ENCODE measurements at regions not wholly inside any gene's neighbourhood (a gene's known extent, or its start where the extent isn't known, plus 50 kb on each side); places are given as distances from the start of the nearest gene placed in this dataset.

DNA sequence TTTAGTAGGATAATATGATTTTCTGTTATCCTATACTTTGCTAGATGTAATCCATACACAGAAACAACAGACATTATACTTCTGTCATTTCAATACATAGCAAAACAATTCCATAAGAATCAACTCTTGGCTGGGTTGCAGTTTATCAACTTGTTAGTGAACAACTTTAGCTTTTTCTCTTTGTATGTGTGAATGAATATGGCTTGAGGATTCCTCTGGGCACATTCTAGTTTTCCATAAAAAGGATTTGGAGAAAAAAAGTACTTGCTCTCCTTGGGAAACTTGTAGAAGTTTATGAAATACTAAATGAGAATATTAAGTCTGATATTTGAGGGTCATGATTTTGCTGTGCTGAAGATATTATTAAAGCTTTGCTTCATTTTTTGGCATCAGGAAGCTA, 210.7 kb upstream of the GIMD1 start (continued):
- TF ChIP-seq, protein P1, sequence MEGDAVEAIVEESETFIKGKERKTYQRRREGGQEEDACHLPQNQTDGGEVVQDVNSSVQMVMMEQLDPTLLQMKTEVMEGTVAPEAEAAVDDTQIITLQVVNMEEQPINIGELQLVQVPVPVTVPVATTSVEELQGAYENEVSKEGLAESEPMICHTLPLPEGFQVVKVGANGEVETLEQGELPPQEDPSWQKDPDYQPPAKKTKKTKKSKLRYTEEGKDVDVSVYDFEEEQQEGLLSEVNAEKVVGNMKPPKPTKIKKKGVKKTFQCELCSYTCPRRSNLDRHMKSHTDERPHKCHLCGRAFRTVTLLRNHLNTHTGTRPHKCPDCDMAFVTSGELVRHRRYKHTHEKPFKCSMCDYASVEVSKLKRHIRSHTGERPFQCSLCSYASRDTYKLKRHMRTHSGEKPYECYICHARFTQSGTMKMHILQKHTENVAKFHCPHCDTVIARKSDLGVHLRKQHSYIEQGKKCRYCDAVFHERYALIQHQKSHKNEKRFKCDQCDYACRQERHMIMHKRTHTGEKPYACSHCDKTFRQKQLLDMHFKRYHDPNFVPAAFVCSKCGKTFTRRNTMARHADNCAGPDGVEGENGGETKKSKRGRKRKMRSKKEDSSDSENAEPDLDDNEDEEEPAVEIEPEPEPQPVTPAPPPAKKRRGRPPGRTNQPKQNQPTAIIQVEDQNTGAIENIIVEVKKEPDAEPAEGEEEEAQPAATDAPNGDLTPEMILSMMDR (conservative IDR thresholded peaks at IDR 0.05; ENCODE audit: low read depth in 2 of 2): no peak
- no peak for TF ChIP-seq ZNF331 (CRISPR knock-in tag; IDR thresholded peaks at IDR 0.05; ENCODE audit: low read depth)
- TF ChIP-seq STAT1 (IDR thresholded peaks at IDR 0.05; ENCODE audit: unreplicated experiment): no peak
- no peak for TF ChIP-seq NANOG (IDR thresholded peaks at IDR 0.05; ENCODE audit: borderline replicate concordance)

GRCh38 chr4:106569146-106570031, 200.8 kb upstream of the GIMD1 start:
- Mint-ChIP-seq H3K27me3 (ENCODE audit: insufficient read depth, low read depth, poor library complexity) (no peaks in the 10 kb centered on the region), H3K9me3 (peaks cover 3% of the 10 kb centered on the region; the same call in 2 of the 3 replicates), H3K27ac (no peak overlapping the region), H3K4me1 (peaks cover 3% of the 10 kb centered on the region; the same call in 1 of the 3 replicates), H3K36me3 (ENCODE audit: low read depth) (no peaks in the 10 kb centered on the region), H3K4me3 (no peak overlapping the region)
- peak overlapping the region; percentile 4; the same call in 1 of the 2 replicates for H2AFZ ChIP-seq
- H3K79me2 ChIP-seq (replicated peaks; ENCODE audit: insufficient read depth): no peaks in the 10 kb centered on the region
- H3K27ac ChIP-seq (ENCODE audit: low read depth): no peak overlapping the region
- H3K4me1 ChIP-seq (ENCODE audit: insufficient read depth): no peaks in the 10 kb centered on the region
- no peaks in the 10 kb centered on the region for H3F3A ChIP-seq (replicated peaks; ENCODE audit: low read depth)
- H3K4me2 ChIP-seq: no peak overlapping the region
- no peak for DNase-seq (ENCODE audit: low spot score)
- H3K27me3 ChIP-seq (ENCODE audit: insufficient read depth): no peaks in the 10 kb centered on the region
- H4K20me1 ChIP-seq (replicated peaks; ENCODE audit: insufficient read depth): no peaks in the 10 kb centered on the region
- no peak for ATAC-seq
- no peak overlapping the region for H3K4me3 ChIP-seq
- no peaks in the 10 kb centered on the region for H3K36me3 ChIP-seq (ENCODE audit: insufficient read depth)
- TF ChIP-seq, protein P2, sequence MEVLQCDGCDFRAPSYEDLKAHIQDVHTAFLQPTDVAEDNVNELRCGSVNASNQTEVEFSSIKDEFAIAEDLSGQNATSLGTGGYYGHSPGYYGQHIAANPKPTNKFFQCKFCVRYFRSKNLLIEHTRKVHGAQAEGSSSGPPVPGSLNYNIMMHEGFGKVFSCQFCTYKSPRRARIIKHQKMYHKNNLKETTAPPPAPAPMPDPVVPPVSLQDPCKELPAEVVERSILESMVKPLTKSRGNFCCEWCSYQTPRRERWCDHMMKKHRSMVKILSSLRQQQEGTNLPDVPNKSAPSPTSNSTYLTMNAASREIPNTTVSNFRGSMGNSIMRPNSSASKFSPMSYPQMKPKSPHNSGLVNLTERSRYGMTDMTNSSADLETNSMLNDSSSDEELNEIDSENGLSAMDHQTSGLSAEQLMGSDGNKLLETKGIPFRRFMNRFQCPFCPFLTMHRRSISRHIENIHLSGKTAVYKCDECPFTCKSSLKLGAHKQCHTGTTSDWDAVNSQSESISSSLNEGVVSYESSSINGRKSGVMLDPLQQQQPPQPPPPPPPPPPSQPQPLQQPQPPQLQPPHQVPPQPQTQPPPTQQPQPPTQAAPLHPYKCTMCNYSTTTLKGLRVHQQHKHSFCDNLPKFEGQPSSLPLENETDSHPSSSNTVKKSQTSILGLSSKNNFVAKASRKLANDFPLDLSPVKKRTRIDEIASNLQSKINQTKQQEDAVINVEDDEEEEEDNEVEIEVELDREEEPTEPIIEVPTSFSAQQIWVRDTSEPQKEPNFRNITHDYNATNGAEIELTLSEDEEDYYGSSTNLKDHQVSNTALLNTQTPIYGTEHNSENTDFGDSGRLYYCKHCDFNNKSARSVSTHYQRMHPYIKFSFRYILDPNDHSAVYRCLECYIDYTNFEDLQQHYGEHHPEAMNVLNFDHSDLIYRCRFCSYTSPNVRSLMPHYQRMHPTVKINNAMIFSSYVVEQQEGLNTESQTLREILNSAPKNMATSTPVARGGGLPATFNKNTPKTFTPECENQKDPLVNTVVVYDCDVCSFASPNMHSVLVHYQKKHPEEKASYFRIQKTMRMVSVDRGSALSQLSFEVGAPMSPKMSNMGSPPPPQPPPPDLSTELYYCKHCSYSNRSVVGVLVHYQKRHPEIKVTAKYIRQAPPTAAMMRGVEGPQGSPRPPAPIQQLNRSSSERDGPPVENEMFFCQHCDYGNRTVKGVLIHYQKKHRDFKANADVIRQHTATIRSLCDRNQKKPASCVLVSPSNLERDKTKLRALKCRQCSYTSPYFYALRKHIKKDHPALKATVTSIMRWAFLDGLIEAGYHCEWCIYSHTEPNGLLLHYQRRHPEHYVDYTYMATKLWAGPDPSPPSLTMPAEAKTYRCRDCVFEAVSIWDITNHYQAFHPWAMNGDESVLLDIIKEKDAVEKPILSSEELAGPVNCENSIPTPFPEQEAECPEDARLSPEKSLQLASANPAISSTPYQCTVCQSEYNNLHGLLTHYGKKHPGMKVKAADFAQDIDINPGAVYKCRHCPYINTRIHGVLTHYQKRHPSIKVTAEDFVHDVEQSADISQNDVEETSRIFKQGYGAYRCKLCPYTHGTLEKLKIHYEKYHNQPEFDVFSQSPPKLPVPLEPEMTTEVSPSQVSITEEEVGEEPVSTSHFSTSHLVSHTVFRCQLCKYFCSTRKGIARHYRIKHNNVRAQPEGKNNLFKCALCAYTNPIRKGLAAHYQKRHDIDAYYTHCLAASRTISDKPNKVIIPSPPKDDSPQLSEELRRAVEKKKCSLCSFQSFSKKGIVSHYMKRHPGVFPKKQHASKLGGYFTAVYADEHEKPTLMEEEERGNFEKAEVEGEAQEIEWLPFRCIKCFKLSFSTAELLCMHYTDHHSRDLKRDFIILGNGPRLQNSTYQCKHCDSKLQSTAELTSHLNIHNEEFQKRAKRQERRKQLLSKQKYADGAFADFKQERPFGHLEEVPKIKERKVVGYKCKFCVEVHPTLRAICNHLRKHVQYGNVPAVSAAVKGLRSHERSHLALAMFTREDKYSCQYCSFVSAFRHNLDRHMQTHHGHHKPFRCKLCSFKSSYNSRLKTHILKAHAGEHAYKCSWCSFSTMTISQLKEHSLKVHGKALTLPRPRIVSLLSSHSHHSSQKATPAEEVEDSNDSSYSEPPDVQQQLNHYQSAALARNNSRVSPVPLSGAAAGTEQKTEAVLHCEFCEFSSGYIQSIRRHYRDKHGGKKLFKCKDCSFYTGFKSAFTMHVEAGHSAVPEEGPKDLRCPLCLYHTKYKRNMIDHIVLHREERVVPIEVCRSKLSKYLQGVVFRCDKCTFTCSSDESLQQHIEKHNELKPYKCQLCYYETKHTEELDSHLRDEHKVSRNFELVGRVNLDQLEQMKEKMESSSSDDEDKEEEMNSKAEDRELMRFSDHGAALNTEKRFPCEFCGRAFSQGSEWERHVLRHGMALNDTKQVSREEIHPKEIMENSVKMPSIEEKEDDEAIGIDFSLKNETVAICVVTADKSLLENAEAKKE (CRISPR knock-in tag; IDR thresholded peaks at IDR 0.05): no peak
- no peak for TF ChIP-seq NANOG (IDR thresholded peaks at IDR 0.05; ENCODE audit: borderline replicate concordance)
- no peak for TF ChIP-seq ZNF331 (CRISPR knock-in tag; IDR thresholded peaks at IDR 0.05; ENCODE audit: low read depth)
- TF ChIP-seq, protein P1 (conservative IDR thresholded peaks at IDR 0.05; ENCODE audit: low read depth in 2 of 2): no peak
- 0 out of 2 replicates have a peak, but pooled peaks cover 3% of the 10 kb centered on the region for H3K9me2 ChIP-seq (ENCODE audit: insufficient read depth)

Measured in GM23338 (cell line).